ENCODE measurements at regions not wholly inside any gene's neighbourhood (a gene's known extent, or its start where the extent isn't known, plus 50 kb on each side); places are given as distances from the start of the nearest gene placed in this dataset.

DNA sequence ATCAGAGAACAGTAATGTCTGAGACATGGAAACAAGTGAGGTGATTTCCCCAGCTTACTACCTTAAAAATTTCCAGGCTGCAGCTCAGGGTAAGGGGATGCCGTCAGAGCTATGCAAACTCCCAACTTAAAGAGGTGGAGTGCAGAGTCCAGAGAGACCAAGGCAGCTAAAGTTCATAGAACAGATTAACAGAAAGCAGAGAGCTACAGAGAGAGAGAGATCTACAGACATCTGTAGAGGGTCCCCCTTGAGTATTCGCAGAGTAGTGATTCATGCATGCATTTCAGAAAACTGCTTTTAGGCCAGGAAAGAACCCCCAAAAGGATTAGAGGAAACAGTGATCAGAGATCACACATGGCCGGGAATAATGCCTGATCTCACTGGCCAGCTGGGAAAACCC is 306.2 kb upstream of the PUM3 start:
- TF ChIP-seq EGR1 (IDR thresholded peaks at IDR 0.05) = no peak
- TF ChIP-seq, protein P1, sequence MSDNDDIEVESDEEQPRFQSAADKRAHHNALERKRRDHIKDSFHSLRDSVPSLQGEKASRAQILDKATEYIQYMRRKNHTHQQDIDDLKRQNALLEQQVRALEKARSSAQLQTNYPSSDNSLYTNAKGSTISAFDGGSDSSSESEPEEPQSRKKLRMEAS (IDR thresholded peaks at IDR 0.05) = no peak
